K562 (cell line): ENCODE measurements at regions not wholly inside any gene's neighbourhood (a gene's known extent, or its start where the extent isn't known, plus 50 kb on each side); places are given as distances from the start of the nearest gene placed in this dataset.

Experiments
- ATAC-seq: fragments of 200-7000 bp; cut with Tn5 transposase; 3 replicates; pipeline ENCODE4 v1.9.1; 2020; ENCODE audit warnings: moderate library complexity
- BruUV-seq: library from RNA; stranded (reverse); fragments of 400-500 nt; replicated peaks from 2 replicates; lab custom pipeline; 2021; lab: Mats Ljungman, UMichigan
- CTCF ChIA-PET: fragments of 300-600 bp; formaldehyde crosslinking; extraction: SDS; loops from one replicate; lab custom pipeline; 2021; ENCODE audit warnings: low intra/inter-chr PET ratio; lab: Yijun Ruan, JAX
- POLR2A ChIA-PET: fragments of 300-600, 350-650 bp; sonication (Branson Sonifier 250); formaldehyde crosslinking; extraction: SDS; loops from one replicate; lab custom pipeline; 2021; ENCODE audit warnings: antibody characterized with exemption, inconsistent platforms; lab: Yijun Ruan, JAX
- DNase-seq, 4 experiments: peaks; one replicate each; pipeline versions ENCODE4 v3.0.0 to v3.0.0-alpha.2; 2011 to 2018; ENCODE audit warnings: low spot score in 3 of 4, mixed read lengths in 3 of 4; ENCODE audit errors: extremely low read depth in 1 of 4
- FAIRE-seq: peaks from 2 replicates; lab custom pipeline; 2011; peaks lifted over from hg19 to GRCh38; lab: Jason Lieb, UNC
- H2AFZ ChIP-seq: 2 replicates; pipeline ENCODE4 v1.6.0; 2011; ENCODE audit warnings: low read depth, low read length, control low read depth, inconsistent platforms
- H3K27ac ChIP-seq: fragments of 200-600 bp; 3 replicates; pipeline ENCODE4 v1.8.0; 2011; ENCODE audit warnings: low read depth, mild to moderate bottlenecking, control low read depth, inconsistent platforms, low read length, moderate library complexity, mixed read lengths; ENCODE audit errors: extremely low read depth
- H3K27me3 ChIP-seq, 2 experiments: fragments of 300-600 bp in 1 of 2; 2 replicates in 1 of 2; 3 replicates in 1 of 2; pipeline versions ENCODE4 v1.6.0 to v1.8.0; 2011; ENCODE audit warnings: inconsistent platforms in 2 of 2, low read length in 2 of 2, mild to moderate bottlenecking in 1 of 2, mixed read lengths in 1 of 2, moderate library complexity in 1 of 2; ENCODE audit not compliant: control insufficient read depth in 2 of 2, insufficient read depth in 2 of 2
- H3K36me3 ChIP-seq: fragments of 300-600 bp; 3 replicates; pipeline ENCODE4 v1.8.0; 2011; ENCODE audit warnings: mild to moderate bottlenecking, low read length, inconsistent platforms; ENCODE audit not compliant: control insufficient read depth, insufficient read depth
- H3K4me1 ChIP-seq, 2 experiments: fragments of 200-600 bp in 1 of 2; replicated peaks in 1 of 2; 2 replicates in 1 of 2; 3 replicates in 1 of 2; pipeline versions ENCODE4 v1.5.1 to v1.8.0; 2011; ENCODE audit warnings: inconsistent platforms in 2 of 2, low read length in 2 of 2, mild to moderate bottlenecking in 1 of 2, mixed read lengths in 1 of 2, moderate library complexity in 1 of 2; ENCODE audit not compliant: control insufficient read depth in 2 of 2, insufficient read depth in 2 of 2
- H3K4me2 ChIP-seq: 2 replicates; pipeline ENCODE4 v1.6.1; 2011; ENCODE audit warnings: low read length, control low read depth, inconsistent platforms, mixed read lengths; ENCODE audit not compliant: insufficient read depth
- H3K4me3 ChIP-seq: fragments of 200-600 bp; sonication (generic), shearing (Covaris generic); 2 replicates; pipeline ENCODE4 v1.5.1; 2016; ENCODE audit warnings: control low read depth, inconsistent platforms
- H3K79me2 ChIP-seq: fragments of 200-600 bp; 3 replicates; pipeline ENCODE4 v1.8.0; 2011; ENCODE audit warnings: low read length, inconsistent platforms; ENCODE audit not compliant: control insufficient read depth, insufficient read depth
- H3K9ac ChIP-seq, 2 experiments: 2 replicates each; pipeline versions ENCODE4 v1.6.0 to v1.6.1; 2011; ENCODE audit warnings: low read depth in 2 of 2, low read length in 2 of 2, control low read depth in 1 of 2, inconsistent platforms in 1 of 2, mild to moderate bottlenecking in 1 of 2, mixed read lengths in 1 of 2; ENCODE audit not compliant: insufficient read depth in 1 of 2
- H3K9me1 ChIP-seq: one replicate; pipeline ENCODE4 v1.6.0; 2011; ENCODE audit warnings: inconsistent platforms, mild to moderate bottlenecking, low read length, moderate library complexity; ENCODE audit not compliant: control insufficient read depth, insufficient read depth
- H3K9me3 ChIP-seq: replicated peaks from 2 replicates; pipeline ENCODE4 v1.5.1; 2011; ENCODE audit warnings: low read depth, low read length, inconsistent platforms; ENCODE audit not compliant: control insufficient read depth, insufficient read depth
- H4K20me1 ChIP-seq: replicated peaks from 2 replicates; pipeline ENCODE4 v1.6.1; 2011; ENCODE audit warnings: low read length, inconsistent platforms, mixed read lengths; ENCODE audit not compliant: control insufficient read depth, insufficient read depth
- BHLHE40 ChIP-seq: IDR thresholded peaks from 2 replicates; pipeline ENCODE4 v1.6.1; 2011; ENCODE audit warnings: low read length, improper control_type of control experiment
- CEBPB ChIP-seq: fragments of 450-650 bp; IDR thresholded peaks from 2 replicates; pipeline ENCODE4 v1.6.1; 2016; ENCODE audit warnings: missing genetic modification characterization, missing compliant biosample characterization
- CEBPG ChIP-seq, 3 experiments: fragments of 200-800 bp in 1 of 3; sonication (Bioruptor generic) in 1 of 3; sonication (generic) in 1 of 3; formaldehyde crosslinking in 1 of 3; IDR thresholded peaks in 2 of 3; conservative IDR thresholded peaks in 1 of 3; 2 replicates each; pipeline versions ENCODE4 v1.6.1 to v1.8.0; 2016 to 2022; ENCODE audit warnings: missing compliant biosample characterization in 2 of 3, missing genetic modification characterization in 2 of 3, mild to moderate bottlenecking in 1 of 3, missing genetic modification reagents in 1 of 3
- NFRKB ChIP-seq: fragments of 450-650 bp; IDR thresholded peaks from 2 replicates; pipeline ENCODE4 v1.6.1; 2016; ENCODE audit warnings: low read depth
- SETDB1 ChIP-seq: IDR thresholded peaks from one replicate; pipeline ENCODE4 v1.6.1; 2012; ENCODE audit warnings: low read length, control low read depth, inconsistent platforms
- ZNF165 ChIP-seq: fragments of 250-450 bp; sonication (Bioruptor Pico); IDR thresholded peaks from 2 replicates; pipeline ENCODE4 v1.4.0; 2020; ENCODE audit warnings: borderline replicate concordance
- WGBS: fragments of 100-300 bp; shearing (Covaris generic); methylation state at CpG from one replicate; pipeline ENCODE4 v1.1.6; 2016; ENCODE audit warnings: low coverage, mixed read lengths; ENCODE audit not compliant: insufficient coverage; ENCODE audit errors: missing lambda C conversion rate; 5-methylcytosine and 5-hydroxymethylcytosine counted together
- in situ Hi-C: fragments of 300-500 bp; cut with MboI; formaldehyde crosslinking; loops from 4 replicates; pipeline ENCODE4 v1.15.0; 2018; ENCODE audit warnings: inconsistent platforms, mixed read lengths
- intact Hi-C: fragments of 100-400 bp; cut with micrococcal nuclease; formaldehyde crosslinking; loops from 2 replicates; pipeline ENCODE4 v1.14.2; 2022
- TF ChIP-seq, protein P1 (sequence below), 2 experiments: fragments of 450-650 bp in 1 of 2; sonication (generic) in 1 of 2; formaldehyde crosslinking in 1 of 2; IDR thresholded peaks in 1 of 2; conservative IDR thresholded peaks in 1 of 2; 2 replicates each; pipeline versions ENCODE4 v1.6.1 to v1.8.1; 2016 to 2023; ENCODE audit warnings: mild to moderate bottlenecking in 2 of 2, moderate library complexity in 2 of 2, inconsistent platforms in 1 of 2, missing genetic modification reagents in 1 of 2
- TF ChIP-seq, protein P2 (sequence below): fragments of 450-650 bp; formaldehyde crosslinking; IDR thresholded peaks from 2 replicates; pipeline ENCODE4 v1.4.0; 2020; ENCODE audit warnings: mild to moderate bottlenecking, moderate library complexity

DNA sequence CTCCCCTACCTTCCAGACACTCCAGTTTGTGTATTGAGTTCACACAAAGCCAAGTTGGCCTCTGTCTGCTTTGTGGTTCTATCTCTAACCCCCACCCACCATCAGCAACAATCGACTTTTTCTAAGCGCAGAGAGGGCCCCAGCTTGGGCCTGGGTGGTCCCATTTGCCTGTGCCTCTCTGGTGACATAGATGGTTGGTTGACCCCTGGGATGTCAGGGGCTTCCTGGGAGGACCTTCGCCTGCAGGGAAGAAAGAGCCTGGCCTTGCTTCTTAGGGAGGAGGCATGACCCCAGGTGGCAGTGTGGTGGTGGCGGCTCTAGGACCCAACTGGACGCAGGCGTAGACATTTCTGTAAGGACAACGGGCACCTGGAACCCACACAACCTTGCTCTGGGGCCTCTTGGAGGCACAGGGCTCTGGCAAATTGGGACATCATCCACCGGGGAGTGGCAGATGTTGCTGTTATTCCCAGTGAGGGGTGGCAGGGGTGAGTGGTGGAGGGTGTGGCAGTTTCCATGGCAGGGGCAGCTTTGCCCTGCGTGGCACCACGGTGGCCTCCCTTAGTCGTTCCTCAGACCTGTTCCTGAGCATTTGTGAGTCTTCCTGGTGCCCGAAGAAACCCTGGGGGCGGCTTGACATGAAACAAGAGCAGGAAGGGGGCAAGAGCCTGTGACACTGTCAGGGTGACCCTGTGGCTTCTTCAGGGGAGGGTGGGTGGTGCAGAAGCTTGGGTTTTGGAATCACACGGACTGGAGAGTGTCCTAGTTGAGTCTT, 171.0 kb upstream of the IER5L start (continued):
- TF ChIP-seq, protein P1, sequence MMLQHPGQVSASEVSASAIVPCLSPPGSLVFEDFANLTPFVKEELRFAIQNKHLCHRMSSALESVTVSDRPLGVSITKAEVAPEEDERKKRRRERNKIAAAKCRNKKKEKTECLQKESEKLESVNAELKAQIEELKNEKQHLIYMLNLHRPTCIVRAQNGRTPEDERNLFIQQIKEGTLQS (IDR thresholded peaks at IDR 0.05) = no peak
- TF ChIP-seq, protein P1 (CRISPR knock-in tag; conservative IDR thresholded peaks at IDR 0.05) = no peak
- TF ChIP-seq ZNF165 (CRISPR knock-in tag) = no peak

DNA sequence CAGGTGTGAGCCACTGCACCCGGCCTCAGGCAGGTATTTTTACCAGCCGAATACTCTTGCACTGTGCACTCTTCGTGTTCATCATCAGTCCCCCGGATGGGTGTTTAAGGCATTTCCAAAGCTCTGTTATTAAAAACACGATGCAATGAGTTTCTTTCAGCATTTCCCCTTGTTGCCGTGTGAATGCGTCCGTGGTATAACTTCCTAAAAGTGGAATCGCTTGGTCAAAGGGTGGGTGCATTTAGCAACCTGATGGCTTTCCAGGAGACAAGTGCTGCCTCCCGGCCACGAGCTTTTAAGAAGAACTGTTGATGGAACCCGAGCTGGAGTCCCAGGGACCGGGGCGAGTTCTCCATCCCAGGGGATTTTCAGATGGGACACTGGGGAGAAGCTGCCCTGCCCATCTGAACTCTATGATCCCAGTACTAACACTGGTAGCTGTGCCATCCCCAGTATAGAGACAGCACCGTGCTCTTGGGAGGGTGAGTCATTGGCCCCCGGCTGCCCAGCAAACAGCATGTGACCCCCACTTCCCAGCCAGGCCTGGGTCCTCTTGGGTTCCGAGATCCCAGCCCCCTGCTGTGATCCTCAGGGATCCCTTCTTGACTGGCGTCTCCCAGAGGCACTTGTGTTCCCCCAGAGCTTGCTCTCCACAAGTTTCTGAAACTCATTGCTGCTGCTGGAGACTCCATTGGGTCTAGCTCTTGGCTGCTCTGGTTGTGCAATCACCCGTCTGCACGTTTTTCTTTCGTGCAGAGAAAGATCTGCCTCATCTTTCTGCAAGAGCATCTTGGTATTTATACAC, 169.5 kb upstream of the IER5L start:
- Histone ChIP-seq H2AFZ (no peak overlapping the region), H3K9me3 (no peaks in the 10 kb centered on the region), H3K79me2 (no peaks in the 10 kb centered on the region), H3K4me3 (no peak overlapping the region), H3K9me1 (no peaks in the 10 kb centered on the region), H3K36me3 (no peaks in the 10 kb centered on the region), H3K4me2 (no peak overlapping the region), H3K9ac (no peak overlapping the region), H4K20me1 (no peaks in the 10 kb centered on the region; the same call in 1 of the 2 replicates), H3K27me3 (no peaks in the 10 kb centered on the region), H3K4me1 (peaks cover 6 to 25% of the 10 kb centered on the region in 2 experiments; a peak in 3 of 5 replicates), H3K27ac (no peak overlapping the region)
- 0 out of 2 replicates have a peak, but pooled peaks have one; percentile 57 for TF ChIP-seq BHLHE40
- TF ChIP-seq SETDB1 = no peak
- TF ChIP-seq NFRKB = no peak
- TF ChIP-seq, protein P1 (IDR thresholded peaks at IDR 0.05) = peak; percentile 50; the same call in 1 of the 2 replicates
- TF ChIP-seq, protein P1 (CRISPR knock-in tag; conservative IDR thresholded peaks at IDR 0.05) = no peak
- TF ChIP-seq, protein P2, sequence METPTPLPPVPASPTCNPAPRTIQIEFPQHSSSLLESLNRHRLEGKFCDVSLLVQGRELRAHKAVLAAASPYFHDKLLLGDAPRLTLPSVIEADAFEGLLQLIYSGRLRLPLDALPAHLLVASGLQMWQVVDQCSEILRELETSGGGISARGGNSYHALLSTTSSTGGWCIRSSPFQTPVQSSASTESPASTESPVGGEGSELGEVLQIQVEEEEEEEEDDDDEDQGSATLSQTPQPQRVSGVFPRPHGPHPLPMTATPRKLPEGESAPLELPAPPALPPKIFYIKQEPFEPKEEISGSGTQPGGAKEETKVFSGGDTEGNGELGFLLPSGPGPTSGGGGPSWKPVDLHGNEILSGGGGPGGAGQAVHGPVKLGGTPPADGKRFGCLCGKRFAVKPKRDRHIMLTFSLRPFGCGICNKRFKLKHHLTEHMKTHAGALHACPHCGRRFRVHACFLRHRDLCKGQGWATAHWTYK = no peak
- TF ChIP-seq CEBPB = peak; percentile 94
- TF ChIP-seq CEBPG (CRISPR knock-in tag; IDR thresholded peaks at IDR 0.05) = peak; percentile 63
- TF ChIP-seq CEBPG (tag; conservative IDR thresholded peaks at IDR 0.05 in 1 of 2, IDR thresholded peaks at IDR 0.05 in 1 of 2) = peak; percentile 48 to 63; a peak in 3 of 4 replicates
- intact Hi-C loops (loop anchor here (10.0 kb wide), 1 partner anchor 147 kb away; no protein-coding TSS in a partner anchor), in situ Hi-C loops (loop anchor here (25.0 kb wide), 1 partner anchor 265 kb away; the partner anchor contains the start of gene C9orf50)
- ChIA-PET CTCF (no interaction called here), POLR2A (interaction anchor here (0.7 kb wide), 1 partner anchor 12 kb away, joined by 3 read pairs; no protein-coding TSS in a partner anchor)
- no peak for ATAC-seq
- no peak for FAIRE-seq
- BruUV-seq = no TSS peak
- WGBS = 25% methylated on average over 21 of the region's 21 CpGs
- no peak for DNase-seq
